ENCODE measurements at regions not wholly inside any gene's neighbourhood (a gene's known extent, or its start where the extent isn't known, plus 50 kb on each side); places are given as distances from the start of the nearest gene placed in this dataset.

- no peak for TF ChIP-seq CTCF (IDR thresholded peaks at IDR 0.05)
- H3K27me3 Mint-ChIP-seq, result no peaks in the 10 kb centered on the region
- H3K4me1 ChIP-seq (ENCODE audit: insufficient read depth, low read length), result no peaks in the 10 kb centered on the region
- no peak overlapping the region for H3K27ac ChIP-seq (ENCODE audit: low read depth in 1 of 2, low read length in 2 of 2)
- H3K9me3 Mint-ChIP-seq, result peaks cover 5% of the 10 kb centered on the region
- no peak for DNase-seq
- no peak overlapping the region for H3K4me3 Mint-ChIP-seq
- ATAC-seq (ENCODE audit: poor library complexity), result no peak
- no peak overlapping the region for H3K27ac Mint-ChIP-seq
- H3K36me3 ChIP-seq (ENCODE audit: insufficient read depth, low read length), result no peaks in the 10 kb centered on the region
- ChIA-PET POLR2A (no interaction called here), CTCF (no interaction called here)
- intact Hi-C loops (cut with DNase I, micrococcal nuclease), result no loop called here
- peaks cover 0 to 4% of the 10 kb centered on the region in 2 experiments for H3K9me3 ChIP-seq (ENCODE audit: control insufficient read depth in 1 of 2, insufficient read depth in 1 of 2, low read length in 2 of 2)
- H3K4me3 ChIP-seq (ENCODE audit: low read length), result no peak overlapping the region
- no peaks in the 10 kb centered on the region for H3K36me3 Mint-ChIP-seq (ENCODE audit: low read depth)
- H3K4me1 Mint-ChIP-seq (ENCODE audit: low read depth), result no peaks in the 10 kb centered on the region
- H3K27me3 ChIP-seq (ENCODE audit: control insufficient read depth in 1 of 2, insufficient read depth in 2 of 2, low read length in 2 of 2), result no peaks in the 10 kb centered on the region
Observed at GRCh38 chr3:96059301-96059700, 755.1 kb upstream of the EPHA6 start.

GRCh38 chr3:96069065-96069464, 745.3 kb upstream of the EPHA6 start:
- no peaks in the 10 kb centered on the region for H3K36me3 ChIP-seq (ENCODE audit: insufficient read depth, low read length)
- DNase-seq (no peak), ATAC-seq (ENCODE audit: poor library complexity) (no peak)
- Mint-ChIP-seq H3K27me3 (no peaks in the 10 kb centered on the region), H3K4me1 (ENCODE audit: low read depth) (no peaks in the 10 kb centered on the region), H3K27ac (no peak overlapping the region), H3K36me3 (ENCODE audit: low read depth) (no peaks in the 10 kb centered on the region), H3K9me3 (peaks cover 3% of the 10 kb centered on the region), H3K4me3 (no peak overlapping the region)
- no peak for TF ChIP-seq CTCF (IDR thresholded peaks at IDR 0.05)
- H3K9me3 ChIP-seq (ENCODE audit: control insufficient read depth in 1 of 2, insufficient read depth in 1 of 2, low read length in 2 of 2), result peaks cover 6 to 14% of the 10 kb centered on the region in 2 experiments
- no peak overlapping the region for H3K27ac ChIP-seq (ENCODE audit: low read depth in 1 of 2, low read length in 2 of 2)
- intact Hi-C loops (cut with DNase I, micrococcal nuclease), result no loop called here
- H3K27me3 ChIP-seq (ENCODE audit: control insufficient read depth in 1 of 2, insufficient read depth in 2 of 2, low read length in 2 of 2), result no peaks in the 10 kb centered on the region
- ChIA-PET CTCF (no interaction called here), POLR2A (no interaction called here)
- H3K4me1 ChIP-seq (ENCODE audit: insufficient read depth, low read length), result no peaks in the 10 kb centered on the region
- H3K4me3 ChIP-seq (ENCODE audit: low read length), result no peak overlapping the region

- H3K27me3 Mint-ChIP-seq, result no peaks in the 10 kb centered on the region
Observed at GRCh38 chr3:96070678-96071077, 743.7 kb upstream of the EPHA6 start.

More at GRCh38 chr3:96070678-96071077, 743.7 kb upstream of the EPHA6 start:
- H3K9me3 ChIP-seq (ENCODE audit: control insufficient read depth in 1 of 2, insufficient read depth in 1 of 2, low read length in 2 of 2), result peaks cover 6 to 14% of the 10 kb centered on the region in 2 experiments
- Mint-ChIP-seq H3K4me3 (no peak overlapping the region), H3K9me3 (peaks cover 8% of the 10 kb centered on the region), H3K36me3 (ENCODE audit: low read depth) (no peaks in the 10 kb centered on the region), H3K27ac (no peak overlapping the region), H3K4me1 (ENCODE audit: low read depth) (no peaks in the 10 kb centered on the region)
- no peaks in the 10 kb centered on the region for H3K27me3 ChIP-seq (ENCODE audit: control insufficient read depth in 1 of 2, insufficient read depth in 2 of 2, low read length in 2 of 2)
- H3K27ac ChIP-seq (ENCODE audit: low read depth in 1 of 2, low read length in 2 of 2), result no peak overlapping the region
- no peak overlapping the region for H3K4me3 ChIP-seq (ENCODE audit: low read length)
- ChIA-PET POLR2A (no interaction called here), CTCF (no interaction called here)
- H3K4me1 ChIP-seq (ENCODE audit: insufficient read depth, low read length), result no peaks in the 10 kb centered on the region
- TF ChIP-seq CTCF (IDR thresholded peaks at IDR 0.05), result no peak
- ATAC-seq (ENCODE audit: poor library complexity) (no peak), DNase-seq (no peak)
- H3K36me3 ChIP-seq (ENCODE audit: insufficient read depth, low read length), result no peaks in the 10 kb centered on the region
- intact Hi-C loops (cut with DNase I, micrococcal nuclease), result no loop called here
